OCI-LY1 (cell line): ENCODE measurements at regions not wholly inside any gene's neighbourhood (a gene's known extent, or its start where the extent isn't known, plus 50 kb on each side); places are given as distances from the start of the nearest gene placed in this dataset.

Experiments used
- H2AFZ ChIP-seq: fragments of 200-600 bp; sonication (generic), shearing (Covaris generic); 2 replicates; pipeline ENCODE4 v1.6.0; 2014; ENCODE audit warnings: antibody characterized with exemption, mild to moderate bottlenecking, low read length
- H3F3A ChIP-seq: fragments of 200-600 bp; sonication (generic), shearing (Covaris generic); 2 replicates; pipeline ENCODE4 v1.6.0; 2014; ENCODE audit warnings: mild to moderate bottlenecking, antibody characterized with exemption, low read length, moderate library complexity; ENCODE audit not compliant: insufficient read depth
- H3K27ac ChIP-seq: fragments of 200-600 bp; sonication (generic); 2 replicates; pipeline ENCODE4 v1.5.1; 2014; ENCODE audit warnings: low read length, mixed run types, mild to moderate bottlenecking, low read depth; ENCODE audit not compliant: poor library complexity, severe bottlenecking
- H3K27me3 ChIP-seq: fragments of 200-600 bp; sonication (generic); 2 replicates; pipeline ENCODE4 v1.6.0; 2014; ENCODE audit warnings: antibody characterized with exemption, mild to moderate bottlenecking, low read length, moderate library complexity; ENCODE audit not compliant: insufficient read depth
- H3K36me3 ChIP-seq: fragments of 200-600 bp; sonication (generic); 2 replicates; pipeline ENCODE4 v1.6.1; 2014; ENCODE audit warnings: mild to moderate bottlenecking, antibody characterized with exemption, low read length, moderate library complexity, mixed read lengths; ENCODE audit not compliant: insufficient read depth
- H3K4me1 ChIP-seq: fragments of 200-600 bp; sonication (generic); 2 replicates; pipeline ENCODE4 v1.5.1; 2014; ENCODE audit warnings: mild to moderate bottlenecking, low read length, moderate library complexity; ENCODE audit not compliant: insufficient read depth, severe bottlenecking
- H3K4me2 ChIP-seq: fragments of 200-600 bp; sonication (generic), shearing (Covaris generic); 2 replicates; pipeline ENCODE4 v1.6.1; 2014; ENCODE audit warnings: low read length
- H3K4me3 ChIP-seq: fragments of 200-600 bp; sonication (generic); 2 replicates; pipeline ENCODE4 v1.5.1; 2014; ENCODE audit warnings: low read length, low read depth, mild to moderate bottlenecking, mixed read lengths; ENCODE audit not compliant: poor library complexity, severe bottlenecking
- H3K79me2 ChIP-seq: fragments of 200-600 bp; shearing (Covaris generic); 2 replicates; pipeline ENCODE4 v1.6.1; 2016; ENCODE audit warnings: mixed run types, low read length, mixed read lengths; ENCODE audit not compliant: insufficient read depth
- H3K9ac ChIP-seq: fragments of 200-600 bp; sonication (generic), shearing (Covaris generic); 2 replicates; pipeline ENCODE4 v1.6.1; 2014; ENCODE audit warnings: mild to moderate bottlenecking, low read length, mixed read lengths
- H3K9me2 ChIP-seq: fragments of 200-600 bp; sonication (generic), shearing (Covaris generic); 2 replicates; pipeline ENCODE4 v1.6.1; 2014; ENCODE audit warnings: low read depth, mild to moderate bottlenecking, low read length, mixed read lengths
- H3K9me3 ChIP-seq: fragments of 200-600 bp; shearing (Covaris generic); 2 replicates; pipeline ENCODE4 v1.6.1; 2014; ENCODE audit warnings: low read length, mixed read lengths
- H4K20me1 ChIP-seq: fragments of 200-600 bp; sonication (generic), shearing (Covaris generic); 2 replicates; pipeline ENCODE4 v1.6.0; 2016; ENCODE audit warnings: mild to moderate bottlenecking, low read length; ENCODE audit not compliant: insufficient read depth
- CTCF ChIP-seq: fragments of 200-600 bp; sonication (generic), shearing (Covaris generic); IDR thresholded peaks from 2 replicates; pipeline ENCODE4 v1.5.1; 2017; ENCODE audit warnings: mild to moderate bottlenecking, antibody characterized with exemption, low read length, moderate library complexity, mixed read lengths
- EZH2 ChIP-seq: fragments of 200-600 bp; sonication (generic), shearing (Covaris generic); IDR thresholded peaks from 2 replicates; pipeline ENCODE4 v1.8.0; 2017; ENCODE audit warnings: borderline replicate concordance, mixed run types, mild to moderate bottlenecking, antibody characterized with exemption, low read length, moderate library complexity, mixed read lengths

- no peak overlapping the region for H2AFZ ChIP-seq
- H3K9ac ChIP-seq = no peak overlapping the region
- TF ChIP-seq EZH2 = no peak
- no peak overlapping the region; the same call in 1 of the 2 replicates for H3K4me2 ChIP-seq
- no peaks in the 10 kb centered on the region for H3K9me2 ChIP-seq
- peaks cover 6% of the 10 kb centered on the region for H3K4me1 ChIP-seq
- no peaks in the 10 kb centered on the region for H3F3A ChIP-seq
- no peak overlapping the region for H3K4me3 ChIP-seq
- no peak overlapping the region for H3K27ac ChIP-seq
- no peaks in the 10 kb centered on the region for H3K36me3 ChIP-seq
- H3K79me2 ChIP-seq = no peaks in the 10 kb centered on the region
- H3K27me3 ChIP-seq = no peaks in the 10 kb centered on the region
- no peaks in the 10 kb centered on the region for H3K9me3 ChIP-seq
- no peaks in the 10 kb centered on the region for H4K20me1 ChIP-seq
These were observed 143.6 kb downstream of the COPRS start for GRCh38 chr17:31715446-31715845.

DNA sequence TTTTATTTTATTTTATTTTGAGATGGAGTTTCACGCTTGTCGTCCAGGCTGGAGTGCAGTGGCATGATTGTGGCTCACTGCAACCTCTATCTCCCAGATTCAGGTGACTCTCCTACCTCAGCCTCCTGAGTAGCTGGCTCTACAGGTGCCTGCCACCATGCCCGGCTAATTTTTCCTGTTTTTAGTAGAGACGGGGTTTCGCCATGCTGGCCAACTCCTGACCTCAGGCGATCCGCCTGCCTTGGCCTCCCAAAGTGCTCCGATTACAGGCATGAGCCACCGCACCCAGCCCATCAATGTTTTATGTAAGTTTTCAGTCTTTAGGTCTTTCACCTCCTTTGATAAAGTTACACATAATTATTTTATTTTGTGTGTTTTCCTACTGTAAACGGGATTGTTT lies 154.6 kb downstream of the COPRS start:
- H3K9me3 ChIP-seq = no peaks in the 10 kb centered on the region
- no peaks in the 10 kb centered on the region for H3K9me2 ChIP-seq
- no peak overlapping the region for H3K4me2 ChIP-seq
- H4K20me1 ChIP-seq = no peaks in the 10 kb centered on the region
- H3K27me3 ChIP-seq = peaks cover 2% of the 10 kb centered on the region; the same call in 1 of the 2 replicates
- no peak overlapping the region for H3K4me3 ChIP-seq
- H3K79me2 ChIP-seq = no peaks in the 10 kb centered on the region
- no peak overlapping the region for H2AFZ ChIP-seq
- no peak overlapping the region for H3K9ac ChIP-seq
- H3F3A ChIP-seq = no peaks in the 10 kb centered on the region
- TF ChIP-seq EZH2 = no peak
- no peak for TF ChIP-seq CTCF
- no peaks in the 10 kb centered on the region for H3K36me3 ChIP-seq
- H3K27ac ChIP-seq = no peak overlapping the region
- no peaks in the 10 kb centered on the region for H3K4me1 ChIP-seq

DNA sequence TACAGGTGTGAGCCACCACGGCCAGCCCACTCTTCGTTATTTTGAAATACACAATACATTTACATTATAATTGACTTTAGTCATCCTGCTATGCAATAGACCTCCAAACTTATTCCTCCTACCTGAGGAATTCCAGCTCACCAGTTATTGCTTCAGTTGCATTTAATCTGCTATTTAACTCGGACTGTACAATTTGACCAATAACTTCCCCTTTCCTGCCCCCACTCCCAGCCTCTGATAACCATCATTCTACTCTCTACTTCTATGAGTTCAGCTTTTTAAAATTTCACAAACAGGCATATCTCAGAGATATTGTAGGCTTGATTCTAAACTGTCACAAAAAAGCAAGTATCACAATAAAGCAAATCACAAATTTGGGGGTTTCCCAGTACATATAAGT lies 157.0 kb downstream of the COPRS start:
- H3K79me2 ChIP-seq = no peaks in the 10 kb centered on the region
- H3K27me3 ChIP-seq = peaks cover 2% of the 10 kb centered on the region; the same call in 1 of the 2 replicates
- TF ChIP-seq CTCF = no peak
- TF ChIP-seq EZH2 = no peak
- H3K36me3 ChIP-seq = no peaks in the 10 kb centered on the region
- H3K9ac ChIP-seq = no peak overlapping the region
- no peaks in the 10 kb centered on the region for H3F3A ChIP-seq
- H4K20me1 ChIP-seq = no peaks in the 10 kb centered on the region
- no peak overlapping the region for H3K27ac ChIP-seq
- no peak overlapping the region for H3K4me2 ChIP-seq
- H2AFZ ChIP-seq = no peak overlapping the region
- no peaks in the 10 kb centered on the region for H3K9me3 ChIP-seq
- no peak overlapping the region for H3K4me3 ChIP-seq
- no peaks in the 10 kb centered on the region for H3K4me1 ChIP-seq
- no peaks in the 10 kb centered on the region for H3K9me2 ChIP-seq

GRCh38 chr17:31700973-31701372 lies 158.1 kb downstream of the COPRS start:
- no peaks in the 10 kb centered on the region for H3K4me1 ChIP-seq
- no peak overlapping the region for H3K4me2 ChIP-seq
- H3K9me3 ChIP-seq = no peaks in the 10 kb centered on the region
- H3K27me3 ChIP-seq = peaks cover 2% of the 10 kb centered on the region; the same call in 1 of the 2 replicates
- no peaks in the 10 kb centered on the region for H3K9me2 ChIP-seq
- no peak overlapping the region for H3K27ac ChIP-seq
- TF ChIP-seq EZH2 (no peak), CTCF (no peak)
- no peaks in the 10 kb centered on the region for H4K20me1 ChIP-seq
- H3K79me2 ChIP-seq = no peaks in the 10 kb centered on the region
- no peak overlapping the region for H3K4me3 ChIP-seq
- H3K36me3 ChIP-seq = no peaks in the 10 kb centered on the region
- no peaks in the 10 kb centered on the region for H3F3A ChIP-seq
- no peak overlapping the region for H3K9ac ChIP-seq
- H2AFZ ChIP-seq = no peak overlapping the region
